ENCODE measurements at regions not wholly inside any gene's neighbourhood (a gene's known extent, or its start where the extent isn't known, plus 50 kb on each side); places are given as distances from the start of the nearest gene placed in this dataset.

- Histone ChIP-seq H3K9me3 (ENCODE audit: low read length) (no peaks in the 10 kb centered on the region), H3K4me3 (ENCODE audit: low read length) (no peak overlapping the region), H3K36me3 (ENCODE audit: insufficient read depth, low read length) (no peaks in the 10 kb centered on the region), H3K4me1 (ENCODE audit: insufficient read depth, low read length) (no peaks in the 10 kb centered on the region), H2AFZ (ENCODE audit: low read depth, low read length) (no peak overlapping the region), H3K27me3 (ENCODE audit: insufficient read depth, low read length) (no peaks in the 10 kb centered on the region)
Observed at GRCh38 chr10:108452533-108452932, 1288.0 kb upstream of the SORCS1 start.

GRCh38 chr10:108450280-108450679 is 1285.8 kb upstream of the SORCS1 start:
- no peaks in the 10 kb centered on the region for H3K36me3 ChIP-seq (ENCODE audit: insufficient read depth, low read length)
- H3K27me3 ChIP-seq (ENCODE audit: insufficient read depth, low read length) = no peaks in the 10 kb centered on the region
- no peaks in the 10 kb centered on the region for H3K4me1 ChIP-seq (ENCODE audit: insufficient read depth, low read length)
- H2AFZ ChIP-seq (ENCODE audit: low read depth, low read length) = no peak overlapping the region
- no peaks in the 10 kb centered on the region for H3K9me3 ChIP-seq (ENCODE audit: low read length)
- no peak overlapping the region for H3K4me3 ChIP-seq (ENCODE audit: low read length)

GRCh38 chr10:108445746-108446145 is 1281.2 kb upstream of the SORCS1 start:
- no peaks in the 10 kb centered on the region for H3K36me3 ChIP-seq (ENCODE audit: insufficient read depth, low read length)
- H3K9me3 ChIP-seq (ENCODE audit: low read length) = no peaks in the 10 kb centered on the region
- H3K4me1 ChIP-seq (ENCODE audit: insufficient read depth, low read length) = no peaks in the 10 kb centered on the region
- H3K27me3 ChIP-seq (ENCODE audit: insufficient read depth, low read length) = no peaks in the 10 kb centered on the region
- no peak overlapping the region for H2AFZ ChIP-seq (ENCODE audit: low read depth, low read length)
- H3K4me3 ChIP-seq (ENCODE audit: low read length) = no peak overlapping the region

GRCh38 chr10:108443636-108444035 is 1279.1 kb upstream of the SORCS1 start:
- Histone ChIP-seq H3K9me3 (ENCODE audit: low read length) (no peaks in the 10 kb centered on the region), H3K4me3 (ENCODE audit: low read length) (no peak overlapping the region), H3K36me3 (ENCODE audit: insufficient read depth, low read length) (no peaks in the 10 kb centered on the region), H2AFZ (ENCODE audit: low read depth, low read length) (no peak overlapping the region), H3K27me3 (ENCODE audit: insufficient read depth, low read length) (no peaks in the 10 kb centered on the region), H3K4me1 (ENCODE audit: insufficient read depth, low read length) (no peaks in the 10 kb centered on the region)

- no peaks in the 10 kb centered on the region for H3K9me3 ChIP-seq (ENCODE audit: low read length)
- no peak overlapping the region for H3K4me3 ChIP-seq (ENCODE audit: low read length)
- no peaks in the 10 kb centered on the region for H3K4me1 ChIP-seq (ENCODE audit: insufficient read depth, low read length)
Observed at GRCh38 chr10:108439397-108439796, 1274.9 kb upstream of the SORCS1 start.

GRCh38 chr10:108436096-108436495 is 1271.6 kb upstream of the SORCS1 start:
- Histone ChIP-seq H3K9me3 (ENCODE audit: low read length) (no peaks in the 10 kb centered on the region), H3K27me3 (ENCODE audit: insufficient read depth, low read length) (no peaks in the 10 kb centered on the region), H3K4me3 (ENCODE audit: low read length) (no peak overlapping the region), H3K36me3 (ENCODE audit: insufficient read depth, low read length) (no peaks in the 10 kb centered on the region), H3K4me1 (ENCODE audit: insufficient read depth, low read length) (no peaks in the 10 kb centered on the region), H2AFZ (ENCODE audit: low read depth, low read length) (no peak overlapping the region)

More at GRCh38 chr10:108439397-108439796, 1274.9 kb upstream of the SORCS1 start:
- H3K36me3 ChIP-seq (ENCODE audit: insufficient read depth, low read length) = no peaks in the 10 kb centered on the region
- no peak overlapping the region for H2AFZ ChIP-seq (ENCODE audit: low read depth, low read length)
- no peaks in the 10 kb centered on the region for H3K27me3 ChIP-seq (ENCODE audit: insufficient read depth, low read length)

GRCh38 chr10:108434559-108435252 is 1270.2 kb upstream of the SORCS1 start:
- H3K27me3 ChIP-seq (ENCODE audit: insufficient read depth, low read length) = no peaks in the 10 kb centered on the region
- no peaks in the 10 kb centered on the region for H3K36me3 ChIP-seq (ENCODE audit: insufficient read depth, low read length)
- H3K9me3 ChIP-seq (ENCODE audit: low read length) = no peaks in the 10 kb centered on the region
- H2AFZ ChIP-seq (ENCODE audit: low read depth, low read length) = no peak overlapping the region
- no peak overlapping the region for H3K4me3 ChIP-seq (ENCODE audit: low read length)
- no peaks in the 10 kb centered on the region for H3K4me1 ChIP-seq (ENCODE audit: insufficient read depth, low read length)

- Histone ChIP-seq H3K9me3 (ENCODE audit: low read length) (no peaks in the 10 kb centered on the region), H2AFZ (ENCODE audit: low read depth, low read length) (no peak overlapping the region)
Observed at GRCh38 chr10:108427146-108427545, 1262.6 kb upstream of the SORCS1 start.

GRCh38 chr10:108425283-108425964 is 1260.9 kb upstream of the SORCS1 start:
- H3K9me3 ChIP-seq (ENCODE audit: low read length) = no peaks in the 10 kb centered on the region
- H2AFZ ChIP-seq (ENCODE audit: low read depth, low read length) = no peak overlapping the region
- no peaks in the 10 kb centered on the region for H3K36me3 ChIP-seq (ENCODE audit: insufficient read depth, low read length)
- no peaks in the 10 kb centered on the region for H3K4me1 ChIP-seq (ENCODE audit: insufficient read depth, low read length)
- H3K4me3 ChIP-seq (ENCODE audit: low read length) = no peak overlapping the region
- H3K27me3 ChIP-seq (ENCODE audit: insufficient read depth, low read length) = no peaks in the 10 kb centered on the region

More at GRCh38 chr10:108427146-108427545, 1262.6 kb upstream of the SORCS1 start:
- no peaks in the 10 kb centered on the region for H3K36me3 ChIP-seq (ENCODE audit: insufficient read depth, low read length)
- no peak overlapping the region for H3K4me3 ChIP-seq (ENCODE audit: low read length)
- H3K4me1 ChIP-seq (ENCODE audit: insufficient read depth, low read length) = no peaks in the 10 kb centered on the region
- no peaks in the 10 kb centered on the region for H3K27me3 ChIP-seq (ENCODE audit: insufficient read depth, low read length)

- Histone ChIP-seq H3K4me1 (ENCODE audit: insufficient read depth, low read length) (no peaks in the 10 kb centered on the region), H3K9me3 (ENCODE audit: low read length) (no peaks in the 10 kb centered on the region), H3K36me3 (ENCODE audit: insufficient read depth, low read length) (no peaks in the 10 kb centered on the region), H3K4me3 (ENCODE audit: low read length) (no peak overlapping the region), H2AFZ (ENCODE audit: low read depth, low read length) (no peak overlapping the region), H3K27me3 (ENCODE audit: insufficient read depth, low read length) (no peaks in the 10 kb centered on the region)
Observed at GRCh38 chr10:108424656-108425055, 1260.2 kb upstream of the SORCS1 start.

- Histone ChIP-seq H3K9me3 (ENCODE audit: low read length) (no peaks in the 10 kb centered on the region), H3K4me3 (ENCODE audit: low read length) (no peak overlapping the region), H3K4me1 (ENCODE audit: insufficient read depth, low read length) (no peaks in the 10 kb centered on the region)
Observed at GRCh38 chr10:108422286-108422685, 1257.8 kb upstream of the SORCS1 start.

GRCh38 chr10:108421266-108421665 is 1256.8 kb upstream of the SORCS1 start:
- H3K27me3 ChIP-seq (ENCODE audit: insufficient read depth, low read length) = no peaks in the 10 kb centered on the region
- no peak overlapping the region for H3K4me3 ChIP-seq (ENCODE audit: low read length)
- H2AFZ ChIP-seq (ENCODE audit: low read depth, low read length) = no peak overlapping the region
- no peaks in the 10 kb centered on the region for H3K36me3 ChIP-seq (ENCODE audit: insufficient read depth, low read length)
- no peaks in the 10 kb centered on the region for H3K4me1 ChIP-seq (ENCODE audit: insufficient read depth, low read length)
- no peaks in the 10 kb centered on the region for H3K9me3 ChIP-seq (ENCODE audit: low read length)

More at GRCh38 chr10:108422286-108422685, 1257.8 kb upstream of the SORCS1 start:
- H3K27me3 ChIP-seq (ENCODE audit: insufficient read depth, low read length) = no peaks in the 10 kb centered on the region
- H2AFZ ChIP-seq (ENCODE audit: low read depth, low read length) = no peak overlapping the region
- no peaks in the 10 kb centered on the region for H3K36me3 ChIP-seq (ENCODE audit: insufficient read depth, low read length)

GRCh38 chr10:108413954-108414353 is 1249.4 kb upstream of the SORCS1 start:
- Histone ChIP-seq H3K27me3 (ENCODE audit: insufficient read depth, low read length) (no peaks in the 10 kb centered on the region), H2AFZ (ENCODE audit: low read depth, low read length) (no peak overlapping the region), H3K9me3 (ENCODE audit: low read length) (no peaks in the 10 kb centered on the region), H3K4me1 (ENCODE audit: insufficient read depth, low read length) (no peaks in the 10 kb centered on the region), H3K4me3 (ENCODE audit: low read length) (no peak overlapping the region), H3K36me3 (ENCODE audit: insufficient read depth, low read length) (no peaks in the 10 kb centered on the region)
